8988T (cell line): ENCODE measurements at regions not wholly inside any gene's neighbourhood (a gene's known extent, or its start where the extent isn't known, plus 50 kb on each side); places are given as distances from the start of the nearest gene placed in this dataset.
"Not testable (repeated sequence)": the region's sequence is repeated elsewhere in the genome, so short reads cannot be mapped to it uniquely, and the experiment has no call there.

Experiments
- DNase-seq: peaks from one replicate; pipeline ENCODE4 v3.0.0; 2011

DNA sequence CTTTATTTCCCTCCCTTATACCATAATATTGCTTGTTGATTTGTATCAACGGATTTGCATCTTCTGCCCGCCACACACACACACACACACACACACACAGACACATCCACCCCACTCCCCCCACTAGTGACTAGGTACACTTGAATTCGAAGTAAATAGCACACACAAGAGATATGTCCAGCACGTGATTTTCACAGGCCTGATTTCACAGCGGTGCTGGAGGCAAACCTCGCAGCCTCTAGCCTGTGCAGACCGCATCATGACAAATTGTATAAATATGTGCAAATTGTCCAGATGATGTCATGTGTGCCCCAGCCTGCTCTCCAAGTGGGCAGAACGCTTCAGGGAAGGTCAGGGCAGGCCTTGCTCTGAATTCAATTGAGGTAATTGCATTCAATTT is 153.8 kb upstream of the TPTE start:
- not testable (repeated sequence) for DNase-seq

DNA sequence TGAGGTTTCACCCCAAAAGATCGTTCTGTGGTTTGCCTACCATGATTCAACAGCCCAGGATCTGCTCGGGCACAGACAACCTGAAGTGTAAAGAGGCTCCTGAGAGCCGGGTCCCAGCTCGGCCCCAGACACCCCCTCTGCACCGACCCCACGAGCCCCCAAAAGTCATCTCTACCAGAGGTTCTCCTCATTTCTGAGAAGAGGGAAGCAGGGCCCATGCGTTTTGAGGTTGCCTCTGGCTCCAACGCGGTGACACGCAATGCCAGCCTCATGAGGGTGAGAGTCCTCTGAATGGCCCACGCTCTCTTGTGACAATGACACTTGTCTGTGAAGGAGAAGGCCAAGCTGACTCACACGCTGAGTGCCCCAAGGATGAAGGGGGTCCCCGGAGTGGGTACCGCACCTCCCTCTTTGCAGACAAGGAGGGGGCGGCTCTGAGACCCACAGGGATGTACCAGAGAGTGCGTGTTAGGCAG is 153.0 kb upstream of the TPTE start:
- not testable (repeated sequence) for DNase-seq

DNA sequence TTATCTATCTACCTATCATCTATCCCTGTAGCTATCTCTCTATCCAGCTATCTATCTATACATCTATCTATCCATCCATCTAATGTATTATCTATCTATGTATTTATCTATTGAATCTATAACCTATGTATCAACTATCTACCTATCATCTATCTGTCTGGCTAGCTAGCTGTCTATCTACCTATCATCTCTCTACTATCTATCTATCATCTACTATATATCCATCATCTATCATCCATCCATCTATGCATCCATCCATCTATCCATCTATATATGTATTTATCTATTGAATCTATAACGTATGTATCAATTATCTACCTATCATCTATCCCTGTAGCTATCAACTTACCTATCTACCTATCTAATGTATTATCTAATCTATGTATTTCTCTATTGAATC is 152.1 kb upstream of the TPTE start:
- DNase-seq, result not testable (repeated sequence)

DNA sequence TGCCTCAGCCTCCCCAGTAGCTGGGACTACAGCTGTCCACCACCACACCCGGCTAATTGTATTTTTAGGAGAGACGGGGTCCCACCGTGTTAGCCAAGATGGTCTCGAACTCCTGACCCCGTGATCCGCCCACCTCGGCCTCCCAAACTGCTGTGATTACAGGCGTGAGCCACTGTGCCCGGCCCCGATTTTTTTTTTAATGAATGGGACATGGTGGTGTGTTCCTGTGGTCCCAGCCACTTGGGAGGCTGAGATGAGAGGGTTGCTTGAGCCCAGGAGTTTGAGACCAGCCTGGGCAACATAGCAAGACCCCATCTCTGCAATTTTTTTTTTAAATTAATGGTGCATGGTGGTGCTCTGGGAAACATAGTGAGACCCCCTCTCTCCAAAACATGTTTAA is 143.6 kb upstream of the TPTE start:
- not testable (repeated sequence) for DNase-seq

DNA sequence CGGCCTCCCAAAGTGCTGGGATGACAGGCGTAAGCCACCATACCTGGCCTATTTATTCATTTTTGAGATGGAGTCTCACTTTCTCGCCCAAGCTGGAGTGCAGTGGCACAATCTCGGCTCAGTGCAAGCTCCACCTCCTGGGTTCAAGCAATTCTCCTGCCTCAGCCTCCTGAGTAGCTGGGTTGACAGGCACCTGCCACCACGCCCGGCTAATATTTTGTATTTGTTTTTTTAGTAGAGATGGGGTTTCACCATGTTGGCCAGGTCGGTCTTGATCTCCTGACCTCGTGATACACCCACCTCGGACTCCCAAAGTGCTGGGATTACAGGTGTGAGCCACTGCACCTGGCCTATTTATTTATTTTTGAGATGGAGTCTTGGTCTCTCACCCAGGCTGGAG is 141.6 kb upstream of the TPTE start:
- not testable (repeated sequence) for DNase-seq

DNA sequence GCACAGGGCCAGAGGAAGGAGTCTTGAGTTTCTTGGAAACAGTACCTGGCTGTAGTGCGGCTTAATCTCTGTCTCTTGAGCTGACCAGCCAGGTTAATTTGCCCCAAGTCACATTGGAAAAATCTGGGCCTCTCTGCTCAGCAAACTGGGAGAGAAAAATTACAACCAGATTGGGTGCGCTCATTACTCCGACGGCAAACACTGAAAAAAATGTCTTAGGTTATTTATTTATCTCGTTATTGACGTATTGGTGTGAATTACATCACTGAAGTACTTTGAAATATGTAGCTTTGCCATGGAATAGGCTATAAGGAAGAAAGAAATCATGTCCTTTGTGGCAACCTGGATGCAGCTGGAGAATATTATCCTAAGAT is 139.7 kb upstream of the TPTE start:
- not testable (repeated sequence) for DNase-seq

DNA sequence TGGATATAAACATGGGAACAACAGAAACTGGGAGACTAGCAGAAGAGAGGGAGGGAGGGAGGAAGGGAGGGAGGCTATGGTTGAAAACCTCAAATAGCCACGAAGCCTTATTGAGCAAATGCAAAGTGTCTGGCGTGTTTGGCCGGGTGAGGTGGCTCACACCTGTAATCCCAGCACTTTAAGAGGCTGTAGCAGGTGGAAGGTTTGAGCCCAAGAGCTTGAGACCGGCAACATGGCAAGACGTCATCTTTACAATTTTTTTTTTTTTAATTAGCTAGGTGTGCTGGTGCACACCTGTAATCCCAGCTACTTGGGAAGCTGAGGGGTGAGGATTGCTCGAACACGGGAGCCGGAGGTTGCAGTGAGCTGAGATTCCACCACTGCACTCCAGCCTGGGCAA is 139.2 kb upstream of the TPTE start:
- not testable (repeated sequence) for DNase-seq

DNA sequence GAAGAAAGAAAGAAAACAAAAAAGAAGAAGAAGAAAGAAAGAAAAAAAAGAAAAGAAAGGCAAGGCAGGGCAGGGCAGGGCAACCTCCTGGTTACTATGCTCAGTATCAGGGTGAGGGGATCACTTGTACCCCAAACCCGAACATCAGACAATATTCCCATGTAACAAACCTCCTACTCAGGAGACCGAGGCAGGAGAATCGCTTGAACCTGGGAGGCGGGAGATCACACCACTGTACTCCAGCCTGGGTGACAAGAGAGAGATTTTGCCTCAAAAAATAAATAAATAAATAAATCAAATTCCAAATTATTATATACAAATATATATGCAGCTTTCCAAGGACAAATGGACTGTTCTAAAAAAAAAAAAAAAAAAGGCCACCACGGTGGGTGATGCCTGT is 138.8 kb upstream of the TPTE start:
- not testable (repeated sequence) for DNase-seq

DNA sequence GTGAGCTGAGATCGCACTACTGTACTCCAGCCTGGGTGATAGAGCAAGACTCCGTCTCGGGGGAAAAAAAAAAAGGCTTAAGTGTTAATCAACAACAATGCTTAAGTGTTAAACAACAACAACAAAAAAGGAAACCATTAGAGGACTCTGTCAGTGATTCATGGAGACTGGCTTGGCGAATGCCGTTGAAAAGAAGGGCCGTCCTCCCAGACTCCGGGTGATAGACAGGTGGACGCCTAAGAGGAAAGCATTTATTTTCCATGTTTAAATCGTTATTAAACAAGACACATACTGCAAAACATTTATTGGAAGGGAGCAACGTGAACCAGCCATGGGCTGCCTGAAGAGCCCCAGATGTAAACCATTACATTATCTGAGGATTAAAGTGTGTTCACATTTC is 137.8 kb upstream of the TPTE start:
- not testable (repeated sequence) for DNase-seq

DNA sequence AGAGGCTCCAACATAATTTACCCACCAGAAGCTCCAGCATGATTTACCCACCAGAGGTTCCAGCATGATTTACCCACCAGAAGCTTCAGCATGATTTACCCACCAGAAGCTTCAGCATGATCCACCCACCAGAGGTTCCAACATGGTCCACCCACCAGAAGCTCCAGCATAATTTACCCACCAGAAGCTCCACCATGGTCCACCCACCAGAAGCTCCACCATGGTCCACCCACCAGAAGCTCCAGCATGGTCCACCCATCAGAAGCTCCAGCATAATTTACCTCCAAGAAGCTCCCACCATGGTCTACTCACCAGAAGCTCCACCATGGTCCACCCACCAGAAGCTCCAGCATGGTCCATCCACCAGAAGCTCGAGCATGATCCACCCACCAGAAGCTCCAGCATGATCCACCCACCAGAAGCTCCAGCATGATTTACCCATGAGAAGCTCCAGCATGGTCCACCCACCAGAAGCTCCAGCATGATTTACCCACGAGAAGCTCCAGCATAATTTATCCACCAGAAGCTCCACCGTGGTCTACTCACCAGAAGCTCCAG is 137.0 kb upstream of the TPTE start:
- not testable (repeated sequence) for DNase-seq

DNA sequence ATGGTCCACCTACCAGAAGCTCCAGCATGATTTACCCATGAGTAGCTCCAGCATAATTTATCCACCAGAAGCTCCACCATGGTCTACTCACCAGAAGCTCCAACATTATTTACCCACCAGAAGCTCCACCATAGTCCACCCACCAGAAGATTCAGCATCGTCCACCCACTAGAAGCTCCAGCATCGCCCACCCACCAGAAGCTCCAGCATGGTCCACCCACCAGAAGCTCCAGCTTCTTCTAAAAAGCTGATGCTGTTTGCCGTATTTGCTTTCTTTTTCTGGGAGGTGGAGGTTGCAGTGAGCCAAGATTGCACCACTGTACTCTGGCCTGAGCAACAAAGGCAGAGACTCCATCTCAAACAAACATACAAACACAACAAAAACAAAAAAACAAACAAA is 136.2 kb upstream of the TPTE start:
- DNase-seq, result not testable (repeated sequence)

DNA sequence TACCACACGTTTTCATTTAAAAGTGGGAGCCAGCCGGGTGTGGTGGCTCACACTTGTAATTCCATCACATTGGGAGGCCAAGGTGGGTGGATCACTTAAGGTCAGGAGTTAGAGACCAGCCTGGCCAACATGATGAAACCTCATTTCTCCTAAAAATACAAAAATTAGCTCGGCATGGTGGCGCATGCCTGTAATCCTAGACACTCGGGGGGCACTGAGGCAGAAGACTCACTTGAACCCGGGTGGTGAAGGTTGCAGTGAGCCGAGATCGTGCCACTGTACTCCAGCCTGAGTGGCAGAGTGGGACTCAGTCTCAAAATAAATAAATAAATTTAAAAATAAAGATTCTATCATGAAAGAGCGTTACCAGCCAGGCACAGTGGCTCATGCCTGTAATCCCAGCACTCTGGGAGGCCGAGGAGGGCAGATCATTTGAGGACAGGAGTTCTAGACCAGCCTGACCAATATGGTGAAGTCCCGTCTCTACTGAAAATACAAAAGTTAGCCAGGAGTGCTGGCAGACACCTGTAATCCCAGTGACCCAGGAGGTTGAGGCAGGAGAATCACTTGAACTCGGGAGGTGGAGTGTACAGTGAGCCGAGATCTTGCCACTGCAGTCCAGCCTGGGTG is 135.4 kb upstream of the TPTE start:
- not testable (repeated sequence) for DNase-seq

DNA sequence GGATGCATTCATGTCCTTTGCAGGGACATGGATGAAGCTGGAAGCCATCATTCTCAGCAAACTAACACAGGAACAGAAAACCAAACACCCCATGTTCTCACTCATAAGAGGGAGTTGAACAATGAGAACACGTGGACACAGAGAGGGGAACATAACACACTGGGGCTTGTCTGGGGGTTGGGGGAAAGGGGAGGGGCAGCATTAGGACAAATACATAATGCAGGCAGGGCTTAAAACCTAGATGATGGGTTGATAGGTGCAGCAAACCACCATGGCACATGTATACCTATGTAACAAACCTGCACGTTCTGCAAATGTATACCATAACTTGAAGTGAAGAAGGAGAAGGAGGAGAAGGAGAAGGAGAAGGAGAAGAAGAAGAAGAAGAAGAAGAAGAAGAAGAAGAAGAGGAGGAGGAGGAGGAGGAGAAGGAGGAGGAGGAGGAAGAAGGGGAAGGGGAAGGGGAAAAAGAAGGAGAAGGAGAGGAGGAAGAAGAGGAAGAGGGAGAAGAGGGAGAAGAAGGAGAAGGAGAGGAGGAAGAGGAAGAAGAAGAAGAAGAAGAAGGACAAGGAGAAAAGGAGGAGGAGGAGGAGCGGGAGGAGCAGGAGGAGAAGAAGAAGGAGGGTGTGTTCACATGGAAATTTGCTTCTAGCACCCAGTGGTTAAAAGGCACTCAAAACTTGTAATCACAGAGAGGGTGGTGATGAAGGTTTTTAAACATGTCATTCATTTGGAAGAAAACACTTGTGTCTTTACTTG is 133.5 kb upstream of the TPTE start:
- DNase-seq, result not testable (repeated sequence)

DNA sequence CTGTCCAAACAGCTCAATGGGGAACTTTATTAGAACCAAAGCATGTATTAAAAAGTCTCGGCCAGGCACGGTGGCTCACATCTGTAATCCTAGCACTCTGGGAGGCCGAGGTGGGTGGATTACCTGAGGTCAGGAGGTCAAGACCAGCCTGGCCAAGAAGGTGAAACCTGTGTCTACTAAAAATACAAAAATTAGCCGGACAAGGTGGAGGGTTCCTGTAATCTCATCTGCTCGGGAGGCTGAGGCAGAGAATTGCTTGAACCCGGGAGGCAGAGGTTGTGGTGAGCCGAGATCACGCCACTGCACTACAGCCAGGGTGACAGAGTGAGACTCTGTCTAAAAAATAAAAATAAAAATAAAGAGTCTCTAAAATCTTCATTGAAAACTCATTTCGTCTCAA is 132.8 kb upstream of the TPTE start:
- DNase-seq, result not testable (repeated sequence)

DNA sequence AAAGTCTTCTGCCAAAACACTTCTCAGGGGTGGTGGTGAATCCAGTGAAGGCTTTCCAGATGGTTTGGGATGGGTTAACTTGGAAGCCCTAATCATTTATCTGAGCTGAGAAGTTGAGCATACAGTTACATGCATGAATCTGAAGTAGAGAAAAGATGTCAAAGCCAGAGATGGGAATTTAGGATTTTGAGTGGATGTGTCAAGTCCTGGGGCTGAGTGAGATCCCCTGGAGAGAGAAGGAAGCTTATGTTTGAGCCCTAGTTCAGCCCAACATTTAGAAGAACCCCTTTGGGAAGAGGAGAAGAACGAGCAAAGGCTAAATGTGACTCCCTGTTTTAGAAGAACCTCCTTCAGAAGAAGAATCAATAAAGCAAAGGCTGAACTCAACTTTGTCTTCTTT is 129.1 kb upstream of the TPTE start:
- not testable (repeated sequence) for DNase-seq

DNA sequence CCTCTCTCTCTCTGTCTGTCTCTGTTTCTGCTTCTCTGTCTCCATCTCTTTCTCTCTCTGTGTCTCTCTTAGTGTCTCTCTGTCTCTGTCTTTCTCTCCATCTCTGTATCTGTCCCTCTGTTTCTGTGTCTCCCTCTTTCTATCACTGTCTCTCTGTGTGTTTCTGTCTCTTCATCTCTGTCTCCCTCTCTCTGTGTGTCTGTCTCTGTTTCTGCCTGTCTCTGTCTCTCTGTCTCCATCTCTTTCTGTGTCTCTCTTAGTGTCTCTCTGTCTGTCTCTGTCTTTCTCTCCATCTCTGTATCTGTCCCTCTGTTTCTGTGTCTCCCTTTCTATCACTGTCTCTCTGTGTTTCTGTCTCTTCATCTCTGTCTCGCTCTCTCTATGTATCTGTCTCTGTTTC is 125.4 kb upstream of the TPTE start:
- not testable (repeated sequence) for DNase-seq

DNA sequence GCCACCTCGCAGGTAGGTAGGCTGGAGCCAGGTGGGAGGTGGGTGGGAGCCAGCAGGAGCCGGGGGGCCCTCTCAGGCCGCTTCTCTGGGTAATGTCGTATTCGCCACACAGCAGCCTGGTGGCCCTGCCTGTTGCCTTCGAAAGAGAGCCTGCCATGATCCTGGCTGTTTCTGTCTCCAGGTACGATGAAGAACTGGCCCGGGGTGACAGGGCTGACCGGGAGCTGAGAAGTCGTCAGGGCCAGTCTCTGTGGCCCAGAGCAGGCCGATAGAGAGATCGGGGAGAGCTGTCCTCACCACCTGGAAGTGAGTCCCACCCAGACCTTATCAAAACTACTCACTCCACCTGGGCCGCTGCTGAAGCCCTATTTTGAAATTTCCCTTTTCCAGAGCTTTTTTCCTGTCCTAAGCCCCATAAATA is 123.9 kb upstream of the TPTE start:
- DNase-seq, result not testable (repeated sequence)

DNA sequence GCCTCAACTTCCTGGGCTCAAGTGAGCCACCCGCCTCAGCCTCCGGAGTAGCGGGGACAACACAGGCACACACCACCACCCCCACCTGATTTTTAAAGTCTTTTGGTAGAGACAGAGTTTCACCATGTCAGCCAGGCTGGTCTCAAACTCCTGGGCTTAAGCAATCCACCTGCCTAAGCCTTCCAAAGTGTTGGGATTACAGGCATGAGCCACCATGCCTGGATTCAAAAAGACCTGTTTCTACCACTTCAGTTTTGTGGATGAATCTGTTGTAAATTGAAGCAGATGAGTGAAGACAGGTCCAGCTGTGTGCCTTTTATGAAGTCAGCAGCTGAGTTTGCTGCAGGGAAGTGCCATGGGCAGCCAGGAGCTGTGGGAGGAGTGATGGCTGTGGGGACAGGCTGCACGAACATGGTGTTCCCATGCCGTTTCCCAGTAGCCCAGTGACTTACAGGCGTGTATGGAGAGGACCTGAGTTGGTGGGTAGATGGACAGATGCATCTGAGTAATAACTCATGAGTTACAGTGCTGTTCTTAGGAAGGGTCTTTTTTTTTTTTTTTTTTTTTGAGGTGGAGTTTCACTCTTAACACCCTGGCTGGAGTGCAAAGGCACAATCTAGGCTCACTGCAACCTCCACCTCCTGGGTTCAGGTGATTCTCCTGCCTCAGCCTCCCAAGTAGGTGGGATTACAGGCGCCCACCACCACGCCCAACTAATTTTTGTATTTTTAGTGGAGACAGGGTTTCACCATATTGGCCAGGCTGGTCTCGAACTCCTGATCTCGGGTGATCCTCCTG is 122.5 kb upstream of the TPTE start:
- DNase-seq, result not testable (repeated sequence)

DNA sequence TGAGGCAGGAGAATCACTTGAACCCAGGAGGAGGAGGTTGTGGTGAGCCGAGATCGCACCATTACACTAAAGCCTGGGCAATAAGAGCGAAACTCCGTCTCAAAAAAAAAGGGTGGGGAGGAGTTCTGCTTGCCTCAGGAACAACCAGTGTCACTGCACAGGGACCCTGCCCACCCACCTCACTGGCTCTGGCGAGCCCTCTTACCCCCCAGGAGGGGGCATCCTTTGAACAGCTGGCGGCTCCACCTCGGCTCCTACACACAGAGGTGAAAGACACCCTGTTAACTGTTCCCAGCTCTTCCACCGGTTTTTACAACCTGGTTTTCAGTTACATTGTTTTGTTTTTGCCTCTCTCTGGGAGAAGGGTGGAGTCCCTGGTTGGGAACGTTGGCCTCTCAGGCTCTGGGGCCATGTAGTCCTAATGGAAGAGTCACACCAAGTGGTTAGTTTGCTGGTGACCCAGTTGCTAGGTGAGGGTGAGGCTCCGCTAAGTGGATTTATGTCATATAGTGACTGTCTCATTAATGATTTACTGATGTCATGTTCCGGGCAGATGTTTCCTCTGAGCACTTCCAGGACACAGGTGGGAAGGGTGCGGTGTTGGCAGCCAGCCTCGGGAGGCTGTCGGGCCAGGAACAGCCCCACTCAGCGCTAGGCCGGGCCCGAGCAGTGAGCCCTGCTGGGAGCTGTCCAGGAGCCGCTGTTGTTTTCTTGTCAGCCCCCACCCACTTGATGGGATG is 120.6 kb upstream of the TPTE start:
- not testable (repeated sequence) for DNase-seq

DNA sequence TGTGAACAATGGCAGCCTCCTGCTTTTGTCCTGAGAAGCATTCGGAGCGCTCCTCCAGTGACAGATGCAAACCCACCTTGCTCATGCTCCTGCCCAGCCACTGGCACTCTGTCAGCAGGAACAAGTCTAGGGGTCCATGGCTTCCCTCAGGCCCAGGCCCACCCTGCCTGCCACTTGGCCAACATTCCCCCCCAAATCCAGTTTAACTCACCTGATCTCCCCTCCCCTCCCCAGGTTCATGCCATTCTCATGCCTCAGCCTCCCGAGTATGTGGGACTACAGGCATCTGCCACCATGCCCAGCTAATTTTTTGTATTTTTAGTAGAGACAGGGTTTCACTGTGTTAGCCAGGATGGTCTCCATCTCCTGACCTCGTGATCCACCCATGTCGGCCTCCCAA is 118.9 kb upstream of the TPTE start:
- DNase-seq, result not testable (repeated sequence)

DNA sequence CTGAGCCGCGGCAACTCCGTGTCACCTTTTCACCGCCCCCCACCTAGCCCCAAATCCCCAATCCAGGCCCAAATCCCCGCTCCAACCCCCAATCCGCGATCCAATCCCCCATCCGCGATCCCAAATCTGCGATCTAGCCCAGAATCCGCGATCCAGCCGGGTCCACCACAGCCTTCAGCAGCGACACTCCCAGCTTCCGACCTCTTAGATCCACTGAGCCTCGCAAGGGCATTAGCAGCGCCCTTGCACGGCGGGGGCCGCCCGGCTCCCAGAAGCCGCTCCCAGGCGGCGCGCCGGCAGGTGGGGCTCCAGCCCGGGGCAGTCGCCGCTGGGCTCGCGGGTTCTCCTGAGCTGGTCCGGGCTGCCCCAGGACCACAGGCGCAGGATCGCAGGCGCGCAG is 116.1 kb upstream of the TPTE start:
- peak; percentile 8 for DNase-seq

DNA sequence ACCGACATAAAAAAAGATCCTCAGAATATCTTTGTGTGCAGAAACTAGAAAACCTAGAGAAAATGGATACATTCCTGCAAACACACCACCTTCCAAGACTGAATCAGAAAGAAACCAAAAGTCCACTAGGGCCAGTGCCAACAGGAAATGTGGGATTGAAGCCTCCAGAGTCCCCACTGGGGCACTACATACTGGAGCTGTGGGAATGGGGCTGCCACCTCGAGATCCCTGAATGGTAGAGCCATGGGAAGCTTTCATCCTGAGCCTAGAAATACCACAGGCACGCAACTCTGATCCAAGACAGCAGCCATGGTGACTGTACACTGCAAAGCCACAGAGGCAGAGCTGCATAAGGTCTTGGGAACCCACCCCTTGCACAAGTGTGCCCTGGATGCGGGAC is 111.6 kb upstream of the TPTE start:
- not testable (repeated sequence) for DNase-seq
